NK-92 (cell line): ENCODE measurements at regions not wholly inside any gene's neighbourhood (a gene's known extent, or its start where the extent isn't known, plus 50 kb on each side); places are given as distances from the start of the nearest gene placed in this dataset.

ENCODE experiments used
- DNase-seq: peaks from one replicate; lab custom pipeline; 2025; ENCODE audit not compliant: unreplicated experiment; lab: John Stamatoyannopoulos, UW

- DNase-seq: no peak
These were observed 349.9 kb downstream of the RPS24 start for GRCh38 chr10:78383378-78384048.

DNA sequence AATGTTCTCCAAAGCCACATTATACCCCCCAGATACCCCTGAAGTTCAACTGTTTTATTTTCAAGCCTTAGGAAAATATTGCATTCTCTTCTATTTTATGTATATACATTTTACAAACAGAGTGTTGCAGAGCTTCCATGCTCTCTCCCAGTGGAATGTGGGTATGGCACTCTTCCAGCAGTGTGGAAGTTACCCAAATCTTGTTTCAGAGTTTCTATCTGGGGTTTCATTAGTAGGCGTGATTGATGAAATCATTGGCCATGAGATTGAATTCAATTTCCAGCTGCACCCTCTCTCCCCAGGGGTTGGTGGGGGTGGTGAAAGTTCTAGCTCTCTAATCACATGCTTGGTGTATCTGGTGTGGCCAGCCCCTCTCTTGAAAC, 350.4 kb downstream of the RPS24 start:
- no peak for DNase-seq

DNA sequence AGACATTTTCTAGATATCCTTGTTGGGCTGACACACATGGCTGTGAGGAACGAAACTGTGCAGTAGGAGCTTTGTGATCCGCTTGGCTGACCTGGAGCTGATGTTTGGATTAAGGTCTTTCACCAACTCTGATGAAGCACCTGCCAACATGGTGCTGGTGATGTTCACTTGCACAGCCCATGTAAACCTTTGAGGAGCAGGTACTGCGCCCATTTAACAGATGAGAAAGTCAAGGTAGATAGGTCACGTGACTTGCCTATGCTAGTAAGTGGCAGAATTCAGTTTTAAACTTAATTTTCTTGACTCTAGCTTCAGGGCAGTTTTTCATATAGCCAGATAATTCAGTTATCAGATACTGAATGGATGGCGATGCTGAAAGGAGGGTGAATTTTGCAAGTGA, 351.9 kb downstream of the RPS24 start:
- DNase-seq: no peak

DNA sequence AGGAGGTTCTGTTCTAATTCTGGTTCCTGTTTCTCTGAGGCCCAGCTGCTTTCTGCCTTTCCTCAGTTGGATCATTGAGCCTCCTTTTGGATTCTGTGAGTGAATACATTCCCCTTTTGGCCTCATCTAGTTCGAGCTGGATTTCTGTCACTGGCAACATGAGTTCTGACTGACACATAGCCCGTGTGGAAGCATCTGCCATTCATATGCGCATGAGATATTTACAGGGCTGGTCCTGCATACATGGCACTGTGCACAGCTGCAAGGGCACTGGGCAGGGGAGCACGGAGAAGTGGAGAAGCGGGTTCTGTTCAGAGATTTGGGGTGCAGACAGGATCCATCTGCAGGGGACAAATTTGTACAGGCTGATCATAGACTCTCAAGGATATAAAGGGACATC, 352.8 kb downstream of the RPS24 start:
- DNase-seq: no peak

GRCh38 chr10:78388331-78389050, 354.8 kb downstream of the RPS24 start:
- DNase-seq: no peak

GRCh38 chr10:78389419-78389818, 355.8 kb downstream of the RPS24 start:
- no peak for DNase-seq

- no peak for DNase-seq
These were observed 356.4 kb downstream of the RPS24 start for GRCh38 chr10:78390051-78390450.

DNA sequence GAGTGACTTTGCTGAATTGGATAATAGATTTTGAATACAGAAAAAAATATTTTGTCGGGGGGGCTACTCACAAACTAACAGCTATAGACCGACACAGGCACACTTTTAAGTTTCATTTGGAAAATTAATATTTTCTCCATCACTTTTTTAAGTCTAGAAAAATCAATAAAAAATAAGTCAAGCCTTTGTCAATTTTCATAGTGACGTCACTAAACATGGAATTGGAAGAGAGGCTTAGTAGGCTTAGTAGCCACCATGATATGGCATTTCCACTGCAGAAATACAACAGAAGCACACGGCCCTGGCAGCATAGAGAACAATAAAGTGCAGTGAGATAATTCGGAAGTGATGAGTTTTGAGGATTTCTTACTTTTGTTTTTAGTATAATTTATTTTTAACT, 357.2 kb downstream of the RPS24 start:
- DNase-seq: no peak

GRCh38 chr10:78391585-78391984, 357.9 kb downstream of the RPS24 start:
- DNase-seq: no peak

DNA sequence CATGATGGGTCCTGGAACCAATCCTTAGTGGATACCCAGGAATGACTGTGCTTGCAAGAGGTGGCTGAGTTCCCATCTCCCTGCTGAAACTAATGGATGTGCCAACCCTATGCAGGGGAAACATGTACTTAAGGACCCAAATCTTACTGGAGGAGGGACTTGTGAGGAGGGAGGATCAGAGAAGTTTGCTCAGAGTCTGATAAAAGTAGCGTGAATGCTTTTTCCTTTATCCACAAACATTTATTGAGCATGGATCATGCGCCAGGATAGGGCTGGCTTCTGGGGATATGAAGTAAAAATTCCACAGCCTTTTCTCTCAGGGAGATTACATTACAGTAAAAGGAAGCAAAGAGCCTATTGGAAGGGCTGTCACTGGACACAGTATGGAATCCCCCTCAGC, 358.5 kb downstream of the RPS24 start:
- DNase-seq: no peak

- DNase-seq: no peak
These were observed 359.4 kb downstream of the RPS24 start for GRCh38 chr10:78393094-78393493.

DNA sequence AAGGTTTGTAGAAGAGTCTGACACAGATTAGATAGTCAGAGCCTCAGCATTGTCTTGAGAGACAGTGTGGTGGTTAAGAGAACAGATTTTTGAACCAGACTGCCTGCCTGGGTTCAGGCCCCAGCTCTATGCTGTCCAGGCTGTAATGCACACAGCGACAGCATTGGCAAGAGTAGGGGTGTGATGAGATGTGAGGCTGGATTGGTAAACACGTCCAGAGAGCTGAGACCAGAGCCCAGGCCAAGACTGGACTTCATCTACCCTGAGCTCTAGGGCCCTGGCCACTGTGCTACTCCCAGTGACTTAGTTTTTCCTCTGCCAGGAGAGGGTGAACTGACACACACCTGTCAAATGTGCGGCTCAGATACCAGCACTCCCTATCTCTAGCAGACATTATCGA, 360.4 kb downstream of the RPS24 start:
- no peak for DNase-seq

DNA sequence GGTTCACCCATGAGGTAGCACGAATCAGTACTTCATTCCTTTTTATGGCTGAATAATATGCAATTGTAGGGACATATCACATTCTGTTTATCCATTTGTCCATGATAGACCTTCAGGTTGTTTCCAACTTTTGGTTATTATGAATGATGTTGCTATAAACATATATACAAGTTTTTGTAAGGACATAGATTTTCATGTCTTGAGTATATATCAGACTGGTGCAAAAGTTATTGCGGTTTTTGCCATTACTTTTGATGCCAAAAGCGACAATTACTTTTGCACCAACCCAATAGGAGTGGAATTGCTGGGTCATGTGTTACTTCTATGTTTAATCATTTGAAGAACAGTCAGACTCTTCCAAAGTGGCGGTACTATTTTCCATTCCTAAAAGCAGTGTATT, 361.5 kb downstream of the RPS24 start:
- no peak for DNase-seq

DNA sequence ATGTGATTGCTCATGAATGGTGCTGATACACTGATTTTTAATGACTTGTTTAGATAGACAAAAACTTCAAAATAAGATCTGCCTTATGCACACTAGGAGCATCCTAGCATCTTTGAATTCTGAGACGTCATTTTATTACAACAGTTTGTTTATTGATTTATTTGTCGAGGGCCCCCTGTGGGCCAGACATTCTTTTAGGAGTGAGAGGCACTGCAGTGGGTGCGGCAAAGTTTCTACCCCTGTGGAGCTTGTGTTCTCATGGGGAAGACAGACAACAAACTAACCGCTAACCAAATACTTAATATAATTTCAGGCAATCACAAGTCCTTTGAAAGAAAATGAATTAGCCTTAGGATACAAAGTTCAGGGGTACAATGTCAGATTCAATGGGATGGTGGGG, 363.1 kb downstream of the RPS24 start:
- DNase-seq: no peak

DNA sequence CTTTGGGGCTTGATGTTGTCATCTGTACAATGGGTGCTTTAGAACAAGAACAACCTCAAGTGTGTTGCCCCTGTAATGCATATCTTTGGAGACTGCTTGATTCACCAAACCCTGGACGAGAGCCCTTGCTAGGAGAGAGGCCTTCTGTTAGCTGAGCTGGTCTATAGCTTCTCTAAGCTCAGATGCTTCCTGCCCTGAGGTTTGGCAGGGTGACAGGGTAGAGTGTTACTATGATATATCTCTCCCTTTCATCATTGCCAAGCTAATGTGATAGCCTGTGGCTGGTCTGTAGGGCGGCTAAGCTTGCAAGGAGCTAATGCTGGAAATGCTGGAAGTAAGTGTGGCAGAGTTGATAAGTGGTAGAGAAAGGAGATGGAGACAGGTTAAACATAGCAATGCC, 364.1 kb downstream of the RPS24 start:
- DNase-seq: no peak

DNA sequence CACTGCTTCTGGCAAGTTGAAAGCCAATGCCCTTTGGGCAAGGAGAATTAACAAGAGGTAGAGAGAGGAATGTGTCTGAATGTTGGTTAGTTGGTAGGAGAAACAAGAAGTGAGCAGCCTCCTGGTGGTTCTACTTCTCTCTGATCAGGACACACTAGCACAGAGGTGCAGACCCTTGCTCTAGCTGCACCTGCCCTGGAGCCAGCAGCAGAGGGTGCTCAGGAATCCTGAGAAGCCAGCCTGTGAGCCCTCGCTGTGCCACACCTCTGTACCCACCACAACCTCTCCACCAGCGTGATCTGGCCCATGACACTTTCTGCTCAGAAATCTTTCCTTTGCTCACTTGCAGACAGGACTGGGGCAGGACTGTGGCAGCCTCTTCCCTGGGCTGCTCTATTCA, 364.7 kb downstream of the RPS24 start:
- no peak for DNase-seq

DNA sequence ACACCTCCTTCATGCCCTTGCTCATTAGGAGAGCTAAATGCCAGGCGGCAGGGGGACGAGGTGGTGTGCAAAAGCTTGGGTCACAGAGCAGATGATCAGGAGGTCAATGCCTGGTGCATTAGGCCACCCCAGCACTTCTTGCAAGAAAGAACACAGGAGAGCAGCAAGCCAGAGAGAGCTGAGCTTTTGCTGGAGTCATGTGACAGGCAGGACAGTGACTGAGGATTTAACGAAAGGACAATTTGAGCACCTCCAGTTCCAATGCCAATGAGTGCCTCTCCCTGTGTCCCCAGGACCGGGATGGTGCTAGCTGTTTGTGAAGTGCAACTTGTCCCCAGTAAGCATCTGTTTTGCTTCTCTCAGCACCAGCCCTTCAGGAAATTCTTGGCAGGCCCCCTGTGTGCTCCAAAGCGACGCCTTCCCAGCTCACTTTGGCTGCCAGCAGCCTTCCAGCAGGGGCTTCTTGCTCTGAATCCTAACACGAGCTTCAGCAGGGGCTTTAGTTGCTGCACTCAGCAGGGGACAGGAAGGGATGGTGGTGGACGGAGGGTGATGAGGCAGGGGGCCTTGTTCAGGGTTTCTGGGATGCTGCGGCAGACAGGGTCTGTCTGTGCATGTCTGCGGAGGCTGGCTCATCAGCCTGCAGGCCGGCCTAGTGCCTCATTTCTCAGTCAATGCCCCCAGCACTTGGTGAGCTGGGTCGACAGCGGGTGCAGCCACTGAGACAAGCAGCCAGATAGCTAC, 368.1 kb downstream of the RPS24 start:
- DNase-seq: no peak

DNA sequence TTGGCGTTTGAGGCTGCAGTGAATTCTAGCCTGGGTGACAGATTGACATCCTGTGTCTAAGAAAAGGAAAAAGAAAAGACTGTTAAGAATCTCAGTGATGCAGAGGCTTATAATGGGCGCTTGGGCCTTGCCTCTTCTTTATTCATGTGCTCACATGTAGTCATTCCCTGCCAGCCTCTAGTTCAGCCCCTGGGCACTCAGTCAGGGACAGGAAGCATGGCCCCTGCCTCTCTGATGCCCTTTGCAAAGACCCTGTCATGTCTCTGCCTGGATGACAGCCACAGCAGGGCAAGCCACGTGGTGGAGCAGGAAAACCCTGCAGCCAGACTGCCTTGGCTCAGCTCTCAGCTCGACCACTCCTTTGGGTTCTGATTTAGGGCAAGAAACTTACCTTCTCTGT, 368.9 kb downstream of the RPS24 start:
- no peak for DNase-seq

DNA sequence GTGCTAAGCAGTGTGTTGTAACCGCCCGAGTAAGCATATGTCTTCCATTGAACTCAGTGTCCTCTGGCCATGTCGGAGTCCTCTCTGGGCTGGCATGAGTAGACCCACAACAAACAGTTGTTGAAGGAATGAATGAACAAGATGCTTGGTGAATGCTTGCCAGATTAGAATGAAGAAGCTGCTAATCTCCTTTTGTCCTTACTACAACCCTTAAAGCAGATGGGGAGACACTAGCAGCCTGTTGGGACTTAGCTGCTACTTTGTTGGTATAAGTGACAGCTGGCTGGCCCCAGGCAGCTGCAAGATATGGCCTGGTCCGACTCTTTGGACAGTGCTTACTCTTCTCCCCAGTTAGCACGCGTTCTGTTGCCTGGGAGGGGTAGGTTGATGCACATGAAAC, 370.1 kb downstream of the RPS24 start:
- DNase-seq: no peak

GRCh38 chr10:78404296-78404695, 370.6 kb downstream of the RPS24 start:
- no peak for DNase-seq

- DNase-seq: no peak
These were observed 371.6 kb downstream of the RPS24 start for GRCh38 chr10:78405231-78405630.

DNA sequence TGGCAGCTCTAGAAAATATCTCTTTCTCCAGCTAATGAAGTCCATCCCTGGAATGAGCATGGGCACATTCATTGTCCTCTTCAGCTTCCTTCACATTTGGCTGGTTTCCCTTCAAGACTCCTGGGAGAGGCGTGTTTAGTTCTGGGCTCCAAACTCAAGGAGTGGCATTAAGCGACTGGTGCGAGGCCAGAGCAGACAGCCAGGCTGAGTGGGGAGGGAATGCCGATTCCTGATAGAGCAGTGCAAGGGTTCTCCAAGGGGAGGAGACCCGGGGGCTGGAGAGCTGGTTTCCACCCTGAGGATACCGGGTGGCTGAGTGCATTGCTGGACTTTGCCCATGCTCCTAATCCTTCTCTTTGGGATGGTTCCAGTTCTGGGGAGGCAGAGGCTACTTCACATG, 372.1 kb downstream of the RPS24 start:
- no peak for DNase-seq
